DND-41 (cell line): ENCODE measurements at regions not wholly inside any gene's neighbourhood (a gene's known extent, or its start where the extent isn't known, plus 50 kb on each side); places are given as distances from the start of the nearest gene placed in this dataset.

Source experiments
- ATAC-seq: fragments of 200-7000 bp; cut with Tn5 transposase; 3 replicates; pipeline ENCODE4 v1.9.1; 2021; ENCODE audit warnings: low read depth; ENCODE audit not compliant: insufficient read depth
- DNase-seq: peaks from one replicate; pipeline ENCODE4 v3.0.0-alpha.2; 2020
- H2AFZ ChIP-seq: 2 replicates; pipeline ENCODE4 v1.6.0; 2012; ENCODE audit warnings: low read depth, low read length
- H3K27ac ChIP-seq: 2 replicates; pipeline ENCODE4 v1.5.1; 2012; ENCODE audit warnings: low read length, inconsistent platforms
- H3K27me3 ChIP-seq: fragments of 200-600 bp; sonication (generic); 2 replicates; pipeline ENCODE4 v1.6.0; 2012; ENCODE audit warnings: low read length, mild to moderate bottlenecking, inconsistent platforms; ENCODE audit not compliant: insufficient read depth, poor library complexity
- H3K36me3 ChIP-seq: 2 replicates; pipeline ENCODE4 v1.5.1; 2012; ENCODE audit warnings: low read length, inconsistent platforms; ENCODE audit not compliant: insufficient read depth
- H3K4me1 ChIP-seq: 2 replicates; pipeline ENCODE4 v1.5.1; 2012; ENCODE audit warnings: mild to moderate bottlenecking, low read length; ENCODE audit not compliant: insufficient read depth
- H3K4me2 ChIP-seq: 2 replicates; pipeline ENCODE4 v1.6.0; 2012; ENCODE audit warnings: mild to moderate bottlenecking, moderate library complexity, low read length, inconsistent platforms; ENCODE audit not compliant: insufficient read depth
- H3K4me3 ChIP-seq, 2 experiments: fragments of 200-600 bp in 1 of 2; shearing (Covaris generic) in 1 of 2; 2 replicates each; pipeline ENCODE4 v1.5.1; 2012 to 2016; ENCODE audit warnings: inconsistent platforms in 2 of 2, low read length in 2 of 2, mild to moderate bottlenecking in 2 of 2, low read depth in 1 of 2, moderate library complexity in 1 of 2
- H3K79me2 ChIP-seq: 2 replicates; pipeline ENCODE4 v1.6.0; 2012; ENCODE audit warnings: low read length, inconsistent platforms; ENCODE audit not compliant: insufficient read depth
- H3K9ac ChIP-seq: 2 replicates; pipeline ENCODE4 v1.6.0; 2012; ENCODE audit warnings: low read depth, mild to moderate bottlenecking, inconsistent platforms, low read length, moderate library complexity
- H3K9me3 ChIP-seq: 2 replicates; pipeline ENCODE4 v1.5.1; 2012; ENCODE audit warnings: low read length, moderate library complexity, mild to moderate bottlenecking, inconsistent platforms; ENCODE audit not compliant: insufficient read depth, severe bottlenecking
- H4K20me1 ChIP-seq: 2 replicates; pipeline ENCODE4 v1.6.0; 2012; ENCODE audit warnings: low read length; ENCODE audit not compliant: insufficient read depth
- EZH2 ChIP-seq: IDR thresholded peaks from 3 replicates; pipeline ENCODE4 v1.6.1; 2012; ENCODE audit warnings: borderline replicate concordance, low read depth, mild to moderate bottlenecking, moderate library complexity, low read length, inconsistent platforms; ENCODE audit not compliant: severe bottlenecking
- TF ChIP-seq, protein P1 (sequence below): IDR thresholded peaks from 2 replicates; pipeline ENCODE4 v1.5.1; 2012; ENCODE audit warnings: borderline replicate concordance, low read length, moderate library complexity, mild to moderate bottlenecking; ENCODE audit not compliant: poor library complexity, severe bottlenecking; ENCODE audit errors: extremely low read depth

DNA sequence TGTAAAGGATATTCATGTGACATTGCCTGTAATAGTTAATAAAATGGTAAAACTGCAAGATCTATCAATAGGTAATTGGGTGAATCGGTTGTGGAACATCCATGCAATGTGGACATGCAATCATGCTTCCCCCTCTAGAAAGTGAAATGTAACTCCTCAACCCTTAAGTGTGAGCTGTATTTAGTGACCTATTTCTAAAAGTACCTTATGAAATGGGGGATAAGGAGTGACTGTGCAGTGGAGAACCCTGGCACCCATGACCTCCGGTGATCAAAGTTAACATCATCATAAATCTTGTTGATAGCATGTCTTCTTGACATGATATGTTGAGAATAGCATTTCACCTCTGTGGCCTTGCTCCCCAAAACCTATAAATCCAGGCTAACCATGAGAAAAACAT is 53.6 kb upstream of the PPARGC1A start:
- no peak for DNase-seq
- Histone ChIP-seq H3K27ac (no peak overlapping the region), H3K9me3 (no peaks in the 10 kb centered on the region), H4K20me1 (no peaks in the 10 kb centered on the region), H3K36me3 (no peaks in the 10 kb centered on the region), H3K4me2 (no peak overlapping the region), H2AFZ (no peak overlapping the region), H3K79me2 (no peaks in the 10 kb centered on the region), H3K27me3 (no peaks in the 10 kb centered on the region), H3K4me3 (no peak overlapping the region), H3K9ac (no peak overlapping the region), H3K4me1 (no peaks in the 10 kb centered on the region)
- ATAC-seq = no peak
- TF ChIP-seq EZH2 = no peak
- TF ChIP-seq, protein P1, sequence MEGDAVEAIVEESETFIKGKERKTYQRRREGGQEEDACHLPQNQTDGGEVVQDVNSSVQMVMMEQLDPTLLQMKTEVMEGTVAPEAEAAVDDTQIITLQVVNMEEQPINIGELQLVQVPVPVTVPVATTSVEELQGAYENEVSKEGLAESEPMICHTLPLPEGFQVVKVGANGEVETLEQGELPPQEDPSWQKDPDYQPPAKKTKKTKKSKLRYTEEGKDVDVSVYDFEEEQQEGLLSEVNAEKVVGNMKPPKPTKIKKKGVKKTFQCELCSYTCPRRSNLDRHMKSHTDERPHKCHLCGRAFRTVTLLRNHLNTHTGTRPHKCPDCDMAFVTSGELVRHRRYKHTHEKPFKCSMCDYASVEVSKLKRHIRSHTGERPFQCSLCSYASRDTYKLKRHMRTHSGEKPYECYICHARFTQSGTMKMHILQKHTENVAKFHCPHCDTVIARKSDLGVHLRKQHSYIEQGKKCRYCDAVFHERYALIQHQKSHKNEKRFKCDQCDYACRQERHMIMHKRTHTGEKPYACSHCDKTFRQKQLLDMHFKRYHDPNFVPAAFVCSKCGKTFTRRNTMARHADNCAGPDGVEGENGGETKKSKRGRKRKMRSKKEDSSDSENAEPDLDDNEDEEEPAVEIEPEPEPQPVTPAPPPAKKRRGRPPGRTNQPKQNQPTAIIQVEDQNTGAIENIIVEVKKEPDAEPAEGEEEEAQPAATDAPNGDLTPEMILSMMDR = no peak

DNA sequence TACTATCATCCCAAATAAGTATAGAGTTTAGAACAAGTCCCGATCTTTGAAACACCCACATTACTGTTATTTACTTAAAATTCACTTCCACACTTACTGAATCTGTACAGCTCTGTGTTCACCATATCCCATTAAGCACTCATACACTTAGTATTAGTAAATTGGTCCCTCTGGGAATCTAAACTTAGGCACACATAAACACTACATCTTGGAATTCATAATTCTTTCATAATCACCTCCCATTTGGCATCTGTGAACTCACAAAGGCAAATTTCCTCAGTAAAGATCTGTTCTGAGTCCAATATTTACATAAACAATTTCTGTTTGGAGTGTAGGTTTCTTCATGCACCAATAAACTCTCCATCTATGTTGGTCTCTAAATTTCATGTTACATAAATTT is 52.6 kb upstream of the PPARGC1A start:
- Histone ChIP-seq H3K4me2 (no peak overlapping the region), H3K9me3 (no peaks in the 10 kb centered on the region), H3K27me3 (no peaks in the 10 kb centered on the region), H3K36me3 (no peaks in the 10 kb centered on the region), H3K4me1 (no peaks in the 10 kb centered on the region), H3K4me3 (no peak overlapping the region), H3K27ac (no peak overlapping the region), H3K79me2 (no peaks in the 10 kb centered on the region), H4K20me1 (no peaks in the 10 kb centered on the region), H2AFZ (no peak overlapping the region), H3K9ac (no peak overlapping the region)
- ATAC-seq = no peak
- TF ChIP-seq, protein P1 = no peak
- no peak for TF ChIP-seq EZH2
- no peak for DNase-seq
